Stimulated activated CD8-positive, alpha-beta memory T cell treated with anti-CD3 and anti-CD28 coated beads, Interleukin-4, amount 100 ng/mL, for 48 hours (primary cell): ENCODE measurements at regions not wholly inside any gene's neighbourhood (a gene's known extent, or its start where the extent isn't known, plus 50 kb on each side); places are given as distances from the start of the nearest gene placed in this dataset.
"Not testable (repeated sequence)": the region's sequence is repeated elsewhere in the genome, so short reads cannot be mapped to it uniquely, and the experiment has no call there.

Experiments used
- DNase-seq: peaks from one replicate; pipeline ENCODE4 v3.0.0-alpha.2; 2020

- DNase-seq: no peak
These were observed 98.8 kb downstream of the SOD2 start for GRCh38 chr6:159594106-159594749.

- DNase-seq: no peak
These were observed 102.2 kb downstream of the SOD2 start for GRCh38 chr6:159590835-159591234.

- DNase-seq: no peak
These were observed 106.4 kb downstream of the SOD2 start for GRCh38 chr6:159586684-159587083.

- DNase-seq: no peak
These were observed 110.3 kb downstream of the SOD2 start for GRCh38 chr6:159582736-159583135.

- DNase-seq: no peak
These were observed 114.4 kb downstream of the SOD2 start for GRCh38 chr6:159578629-159579028.

GRCh38 chr6:159577564-159577963 is 115.5 kb downstream of the SOD2 start:
- no peak for DNase-seq

- no peak for DNase-seq
These were observed 120.5 kb downstream of the SOD2 start for GRCh38 chr6:159572439-159573110.

GRCh38 chr6:159565181-159565710 is 127.8 kb downstream of the SOD2 start:
- DNase-seq: no peak

GRCh38 chr6:159564456-159564855 is 128.6 kb downstream of the SOD2 start:
- DNase-seq: no peak

- no peak for DNase-seq
These were observed 136.0 kb downstream of the SOD2 start for GRCh38 chr6:159557031-159557430.

GRCh38 chr6:159555082-159555875 is 137.8 kb downstream of the SOD2 start:
- DNase-seq: no peak

GRCh38 chr6:159541296-159541695 is 151.7 kb downstream of the SOD2 start:
- no peak for DNase-seq

GRCh38 chr6:159540883-159541282 is 152.2 kb downstream of the SOD2 start:
- DNase-seq: no peak

- DNase-seq: no peak
These were observed 152.9 kb downstream of the SOD2 start for GRCh38 chr6:159540152-159540551.

GRCh38 chr6:159538031-159538430 is 155.0 kb downstream of the SOD2 start:
- not testable (repeated sequence) for DNase-seq

GRCh38 chr6:159535656-159536350 is 157.2 kb downstream of the SOD2 start:
- no peak for DNase-seq

- no peak for DNase-seq
These were observed 159.5 kb downstream of the SOD2 start for GRCh38 chr6:159533568-159533967.

GRCh38 chr6:159533016-159533415 is 160.0 kb downstream of the SOD2 start:
- DNase-seq: no peak

GRCh38 chr6:159532155-159532554 is 160.9 kb downstream of the SOD2 start:
- DNase-seq: no peak

GRCh38 chr6:159529934-159530333 is 163.1 kb downstream of the SOD2 start:
- DNase-seq: no peak

GRCh38 chr6:159527351-159527750 is 165.7 kb downstream of the SOD2 start:
- DNase-seq: no peak

- DNase-seq: no peak
These were observed 167.5 kb downstream of the SOD2 start for GRCh38 chr6:159525445-159526025.
